ENCODE measurements at regions not wholly inside any gene's neighbourhood (a gene's known extent, or its start where the extent isn't known, plus 50 kb on each side); places are given as distances from the start of the nearest gene placed in this dataset.

- H3K4me2 ChIP-seq (ENCODE audit: low read depth, low read length) = no peak overlapping the region
- no peak for ATAC-seq
- TF ChIP-seq ZNF512 (CRISPR knock-in tag; IDR thresholded peaks at IDR 0.05) = no peak
- TF ChIP-seq SMYD3 (CRISPR knock-in tag; IDR thresholded peaks at IDR 0.05) = no peak
- no peak for TF ChIP-seq SALL2 (CRISPR knock-in tag; IDR thresholded peaks at IDR 0.05)
- TF ChIP-seq ZFP90 (CRISPR knock-in tag; IDR thresholded peaks at IDR 0.05; ENCODE audit: borderline replicate concordance) = no peak
- TF ChIP-seq RORA (CRISPR knock-in tag; IDR thresholded peaks at IDR 0.05) = no peak
- no peak for TF ChIP-seq ZNF713 (CRISPR knock-in tag; IDR thresholded peaks at IDR 0.05)
- no peak for TF ChIP-seq E2F1 (CRISPR knock-in tag; IDR thresholded peaks at IDR 0.05)
- TF ChIP-seq NAIF1 (CRISPR knock-in tag; IDR thresholded peaks at IDR 0.05; ENCODE audit: borderline replicate concordance) = no peak
- no peak for TF ChIP-seq ZNF574 (CRISPR knock-in tag; IDR thresholded peaks at IDR 0.05)
- TF ChIP-seq EEA1 (CRISPR knock-in tag; IDR thresholded peaks at IDR 0.05; ENCODE audit: borderline replicate concordance) = no peak
- no peak for TF ChIP-seq ZNF570 (CRISPR knock-in tag; IDR thresholded peaks at IDR 0.05; ENCODE audit: borderline replicate concordance)
- no peak for TF ChIP-seq NR3C1 (CRISPR knock-in tag; IDR thresholded peaks at IDR 0.05)
- no peak for TF ChIP-seq DRAP1 (CRISPR knock-in tag; IDR thresholded peaks at IDR 0.05)
- no peak for FAIRE-seq
- H3K27ac ChIP-seq (ENCODE audit: extremely low read length, insufficient read depth, low read length) = no peak overlapping the region
- intact Hi-C loops (cut with micrococcal nuclease; ENCODE audit: unreplicated experiment) (no loop called here), in situ Hi-C loops (cut with HindIII; ENCODE audit: extremely low pct_ligation_motif_present, low pct_unique_long_range_greater_than_20kb) (no loop called here)
- H3K9ac ChIP-seq (ENCODE audit: insufficient read depth, low read depth, low read length) = no peak overlapping the region
- no peak for DNase-seq (ENCODE audit: low spot score)
- H3K79me2 ChIP-seq (ENCODE audit: insufficient read depth, low read length) = no peaks in the 10 kb centered on the region
- ChIA-PET POLR2A (no interaction called here), CTCF (ENCODE audit: low intra/inter-chr PET ratio, low total read pairs) (no interaction called here)
- BruUV-seq (replicated peaks) = no TSS peak
- H3K9me3 ChIP-seq (ENCODE audit: low read length) = peaks cover 73% of the 10 kb centered on the region
- H2AFZ ChIP-seq (ENCODE audit: low read length) = no peak overlapping the region
- no peaks in the 10 kb centered on the region for H3K36me3 ChIP-seq (replicated peaks in 1 of 2; ENCODE audit: control insufficient read depth in 1 of 2, insufficient read depth in 2 of 2, low read length in 2 of 2)
- no peaks in the 10 kb centered on the region for H4K20me1 ChIP-seq (ENCODE audit: insufficient read depth, low read length)
- H3K27me3 ChIP-seq (ENCODE audit: control insufficient read depth in 1 of 2, insufficient read depth in 2 of 2, low read length in 2 of 2) = no peaks in the 10 kb centered on the region
- no peaks in the 10 kb centered on the region for H3K4me1 ChIP-seq (ENCODE audit: insufficient read depth, low read length)
- H3K4me3 ChIP-seq (replicated peaks in 1 of 3; ENCODE audit: insufficient read depth in 1 of 3, low read depth in 2 of 3, low read length in 3 of 3) = no peak overlapping the region
Observed at GRCh38 chr6:9186148-9186547, 750.8 kb upstream of the SLC35B3 start.

All from HepG2 (cell line).